ENCODE measurements at regions not wholly inside any gene's neighbourhood (a gene's known extent, or its start where the extent isn't known, plus 50 kb on each side); places are given as distances from the start of the nearest gene placed in this dataset.

DNA sequence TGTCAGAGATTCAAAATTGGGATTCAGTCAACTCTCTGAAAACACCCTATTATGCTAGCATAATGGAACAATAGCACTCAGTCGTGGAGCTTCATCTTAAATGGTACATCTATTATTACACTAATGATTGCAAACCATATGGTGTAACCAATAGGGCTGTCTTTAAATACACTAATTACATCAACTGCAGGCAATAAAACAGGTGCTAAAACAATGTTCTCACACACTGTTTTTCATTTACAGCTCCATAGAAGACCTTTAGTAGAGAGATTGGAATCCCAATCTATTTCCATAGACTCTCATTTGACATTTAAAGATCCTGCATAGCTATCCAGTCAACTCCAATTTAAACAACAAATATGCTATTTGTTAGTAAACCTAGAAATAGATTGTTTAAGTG, 1917.4 kb downstream of the OLFM4 start:
- TF ChIP-seq, protein P1, sequence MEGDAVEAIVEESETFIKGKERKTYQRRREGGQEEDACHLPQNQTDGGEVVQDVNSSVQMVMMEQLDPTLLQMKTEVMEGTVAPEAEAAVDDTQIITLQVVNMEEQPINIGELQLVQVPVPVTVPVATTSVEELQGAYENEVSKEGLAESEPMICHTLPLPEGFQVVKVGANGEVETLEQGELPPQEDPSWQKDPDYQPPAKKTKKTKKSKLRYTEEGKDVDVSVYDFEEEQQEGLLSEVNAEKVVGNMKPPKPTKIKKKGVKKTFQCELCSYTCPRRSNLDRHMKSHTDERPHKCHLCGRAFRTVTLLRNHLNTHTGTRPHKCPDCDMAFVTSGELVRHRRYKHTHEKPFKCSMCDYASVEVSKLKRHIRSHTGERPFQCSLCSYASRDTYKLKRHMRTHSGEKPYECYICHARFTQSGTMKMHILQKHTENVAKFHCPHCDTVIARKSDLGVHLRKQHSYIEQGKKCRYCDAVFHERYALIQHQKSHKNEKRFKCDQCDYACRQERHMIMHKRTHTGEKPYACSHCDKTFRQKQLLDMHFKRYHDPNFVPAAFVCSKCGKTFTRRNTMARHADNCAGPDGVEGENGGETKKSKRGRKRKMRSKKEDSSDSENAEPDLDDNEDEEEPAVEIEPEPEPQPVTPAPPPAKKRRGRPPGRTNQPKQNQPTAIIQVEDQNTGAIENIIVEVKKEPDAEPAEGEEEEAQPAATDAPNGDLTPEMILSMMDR (IDR thresholded peaks at IDR 0.05; ENCODE audit: unreplicated experiment) = no peak
- H3K9me3 Mint-ChIP-seq (ENCODE audit: unreplicated experiment) = no peaks in the 10 kb centered on the region
- H3K27me3 Mint-ChIP-seq (ENCODE audit: unreplicated experiment) = peaks cover 3% of the 10 kb centered on the region
- H3K4me1 Mint-ChIP-seq (ENCODE audit: unreplicated experiment) = no peaks in the 10 kb centered on the region
- H3K4me3 Mint-ChIP-seq (ENCODE audit: unreplicated experiment) = no peak overlapping the region
- H3K27ac Mint-ChIP-seq (ENCODE audit: unreplicated experiment) = no peak overlapping the region
- no peaks in the 10 kb centered on the region for H3K36me3 Mint-ChIP-seq (ENCODE audit: low read depth, unreplicated experiment)
- no peak for DNase-seq (ENCODE audit: low spot score)

DNA sequence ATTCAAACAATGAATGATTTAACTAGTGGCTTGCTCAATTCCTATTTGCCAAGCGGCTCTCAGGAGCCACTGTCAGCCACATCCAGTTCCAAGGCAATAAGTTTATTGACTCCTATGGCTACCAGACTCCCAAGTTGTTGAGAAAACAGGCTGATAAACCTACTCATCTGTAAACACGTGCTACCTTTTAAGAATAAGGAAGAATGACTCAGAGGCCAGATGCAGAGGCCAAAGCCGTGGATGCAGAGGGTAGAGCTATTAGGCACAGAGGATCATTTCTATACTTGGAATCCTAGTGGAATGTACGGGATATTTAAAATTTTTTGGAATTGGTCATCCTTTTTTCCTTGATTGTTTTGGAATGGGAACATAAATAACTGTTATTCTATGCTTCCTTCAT, 1921.1 kb downstream of the OLFM4 start:
- Mint-ChIP-seq H3K36me3 (ENCODE audit: low read depth, unreplicated experiment) (no peaks in the 10 kb centered on the region), H3K9me3 (ENCODE audit: unreplicated experiment) (no peaks in the 10 kb centered on the region), H3K27me3 (ENCODE audit: unreplicated experiment) (no peaks in the 10 kb centered on the region), H3K27ac (ENCODE audit: unreplicated experiment) (no peak overlapping the region), H3K4me1 (ENCODE audit: unreplicated experiment) (no peaks in the 10 kb centered on the region), H3K4me3 (ENCODE audit: unreplicated experiment) (no peak overlapping the region)
- TF ChIP-seq, protein P1 (IDR thresholded peaks at IDR 0.05; ENCODE audit: unreplicated experiment) = no peak
- DNase-seq (ENCODE audit: low spot score) = no peak

DNA sequence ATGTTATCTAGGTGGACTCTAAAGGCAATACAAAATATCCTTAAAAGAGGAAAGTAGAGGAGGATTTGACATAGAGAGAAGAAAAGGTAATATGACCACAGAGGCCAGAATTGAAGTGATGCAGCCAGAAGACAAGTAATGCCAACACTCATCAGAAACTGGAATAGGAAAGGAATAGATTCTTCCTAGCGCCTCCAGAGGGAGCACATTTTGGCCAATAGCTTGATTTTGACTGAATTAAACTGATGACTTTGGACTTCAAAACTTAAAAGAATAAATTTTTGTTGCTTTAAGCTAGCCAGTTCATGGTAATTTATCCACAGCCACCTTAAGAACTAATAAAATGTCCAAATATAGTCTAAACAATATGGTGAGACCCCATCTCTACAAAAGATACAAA, 1921.9 kb downstream of the OLFM4 start:
- TF ChIP-seq, protein P1 (IDR thresholded peaks at IDR 0.05; ENCODE audit: unreplicated experiment) = no peak
- H3K9me3 Mint-ChIP-seq (ENCODE audit: unreplicated experiment) = no peaks in the 10 kb centered on the region
- H3K4me3 Mint-ChIP-seq (ENCODE audit: unreplicated experiment) = no peak overlapping the region
- H3K27me3 Mint-ChIP-seq (ENCODE audit: unreplicated experiment) = no peaks in the 10 kb centered on the region
- H3K27ac Mint-ChIP-seq (ENCODE audit: unreplicated experiment) = no peak overlapping the region
- no peaks in the 10 kb centered on the region for H3K4me1 Mint-ChIP-seq (ENCODE audit: unreplicated experiment)
- DNase-seq (ENCODE audit: low spot score) = no peak
- H3K36me3 Mint-ChIP-seq (ENCODE audit: low read depth, unreplicated experiment) = no peaks in the 10 kb centered on the region

DNA sequence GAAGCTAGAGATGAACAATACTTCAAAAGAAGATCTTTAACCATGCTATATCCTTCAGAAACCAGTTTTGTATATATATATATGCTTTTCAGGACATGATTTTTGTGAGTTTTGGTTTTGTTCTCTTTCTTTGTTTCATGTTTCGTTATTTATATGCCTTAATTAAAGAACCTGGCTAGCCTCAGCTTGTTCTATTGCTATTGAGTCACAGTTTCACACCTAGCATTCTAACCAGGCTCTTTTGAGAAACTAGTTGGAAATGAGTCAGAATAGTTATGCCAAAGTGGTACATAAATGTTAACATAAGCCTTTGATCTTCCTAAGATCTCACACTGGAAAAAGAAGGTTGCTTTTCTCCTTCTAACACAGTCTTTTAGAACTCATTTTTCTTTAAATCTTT, 1925.2 kb downstream of the OLFM4 start:
- H3K36me3 Mint-ChIP-seq (ENCODE audit: low read depth, unreplicated experiment) = no peaks in the 10 kb centered on the region
- no peaks in the 10 kb centered on the region for H3K9me3 Mint-ChIP-seq (ENCODE audit: unreplicated experiment)
- H3K27me3 Mint-ChIP-seq (ENCODE audit: unreplicated experiment) = no peaks in the 10 kb centered on the region
- no peak overlapping the region for H3K4me3 Mint-ChIP-seq (ENCODE audit: unreplicated experiment)
- no peak overlapping the region for H3K27ac Mint-ChIP-seq (ENCODE audit: unreplicated experiment)
- TF ChIP-seq, protein P1 (IDR thresholded peaks at IDR 0.05; ENCODE audit: unreplicated experiment) = no peak
- H3K4me1 Mint-ChIP-seq (ENCODE audit: unreplicated experiment) = no peaks in the 10 kb centered on the region
- DNase-seq (ENCODE audit: low spot score) = no peak

DNA sequence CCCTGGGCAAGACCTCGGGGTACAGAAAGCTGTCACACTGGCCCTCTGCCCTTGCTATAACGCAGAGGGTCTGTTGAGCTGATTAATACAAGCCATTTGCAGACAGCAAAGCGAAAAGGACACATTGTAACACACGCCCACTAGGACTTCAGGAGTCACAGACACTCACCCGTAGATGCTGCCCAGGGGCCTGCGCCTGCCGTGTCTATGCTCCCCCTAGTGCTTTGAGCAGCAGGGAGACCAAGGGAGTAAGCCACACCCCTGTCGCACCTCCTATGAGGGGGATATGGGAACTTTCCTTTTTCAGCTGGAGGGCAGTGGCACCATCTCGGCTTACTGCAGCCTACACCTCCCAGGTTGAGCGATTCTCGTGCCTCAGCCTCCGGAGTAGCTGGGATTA, 1930.2 kb downstream of the OLFM4 start:
- Mint-ChIP-seq H3K36me3 (ENCODE audit: low read depth, unreplicated experiment) (peaks cover 3% of the 10 kb centered on the region), H3K27me3 (ENCODE audit: unreplicated experiment) (no peaks in the 10 kb centered on the region), H3K9me3 (ENCODE audit: unreplicated experiment) (no peaks in the 10 kb centered on the region), H3K4me3 (ENCODE audit: unreplicated experiment) (no peak overlapping the region), H3K27ac (ENCODE audit: unreplicated experiment) (no peak overlapping the region), H3K4me1 (ENCODE audit: unreplicated experiment) (no peaks in the 10 kb centered on the region)
- TF ChIP-seq, protein P1 (IDR thresholded peaks at IDR 0.05; ENCODE audit: unreplicated experiment) = no peak
- DNase-seq (ENCODE audit: low spot score) = no peak
